H9 (cell line): ENCODE measurements at regions not wholly inside any gene's neighbourhood (a gene's known extent, or its start where the extent isn't known, plus 50 kb on each side); places are given as distances from the start of the nearest gene placed in this dataset.

Experiments
- DNase-seq: peaks from one replicate; pipeline ENCODE4 v3.0.0-alpha.2; 2017
- H2AFZ ChIP-seq: one replicate; pipeline ENCODE4 v1.6.1; 2013; ENCODE audit warnings: mild to moderate bottlenecking, low read length, control low read depth, moderate library complexity
- H2AK5ac ChIP-seq: 2 replicates; pipeline ENCODE4 v1.6.1; 2013; ENCODE audit warnings: low read length, control low read depth, mixed read lengths; ENCODE audit not compliant: insufficient read length
- H2BK120ac ChIP-seq: one replicate; pipeline ENCODE4 v1.6.1; 2013; ENCODE audit warnings: low read depth, mild to moderate bottlenecking, low read length, control low read depth, inconsistent platforms; ENCODE audit not compliant: poor library complexity, severe bottlenecking
- H2BK12ac ChIP-seq: 2 replicates; pipeline ENCODE4 v1.6.1; 2013; ENCODE audit warnings: low read length, control low read depth, mixed read lengths, low read depth; ENCODE audit not compliant: insufficient read length
- H2BK15ac ChIP-seq: 2 replicates; pipeline ENCODE4 v1.6.1; 2013; ENCODE audit warnings: low read depth, low read length, control low read depth
- H2BK20ac ChIP-seq: one replicate; pipeline ENCODE4 v1.6.1; 2013; ENCODE audit warnings: low read depth, mild to moderate bottlenecking, low read length, control low read depth, inconsistent platforms; ENCODE audit not compliant: poor library complexity, severe bottlenecking
- H2BK5ac ChIP-seq: 2 replicates; pipeline ENCODE4 v1.6.1; 2013; ENCODE audit warnings: low read length, control low read depth, mixed read lengths; ENCODE audit not compliant: insufficient read length
- H3K14ac ChIP-seq: 2 replicates; pipeline ENCODE4 v1.6.1; 2013; ENCODE audit warnings: low read length, control low read depth; ENCODE audit not compliant: insufficient read depth
- H3K18ac ChIP-seq: 2 replicates; pipeline ENCODE4 v1.6.1; 2013; ENCODE audit warnings: low read depth, mild to moderate bottlenecking, mixed read lengths, low read length, control low read depth; ENCODE audit not compliant: insufficient read length
- H3K23ac ChIP-seq: 2 replicates; pipeline ENCODE4 v1.6.1; 2013; ENCODE audit warnings: low read length, control low read depth, mixed read lengths, low read depth; ENCODE audit not compliant: insufficient read length
- H3K23me2 ChIP-seq: 2 replicates; pipeline ENCODE4 v1.6.1; 2013; ENCODE audit warnings: low read depth, mild to moderate bottlenecking, mixed read lengths, low read length, control low read depth; ENCODE audit not compliant: insufficient read length, poor library complexity, severe bottlenecking
- H3K27ac ChIP-seq: 2 replicates; pipeline ENCODE4 v1.5.1; 2013; ENCODE audit warnings: low read length, control low read depth, mixed read lengths, low read depth; ENCODE audit not compliant: insufficient read length
- H3K27me3 ChIP-seq: 2 replicates; pipeline ENCODE4 v1.6.1; 2013; ENCODE audit warnings: low read length, control low read depth, inconsistent platforms; ENCODE audit not compliant: insufficient read depth
- H3K4ac ChIP-seq: 2 replicates; pipeline ENCODE4 v1.6.1; 2013; ENCODE audit warnings: low read depth, mild to moderate bottlenecking, control low read depth, inconsistent platforms, low read length, moderate library complexity
- H3K4me1 ChIP-seq: 2 replicates; pipeline ENCODE4 v1.6.1; 2013; ENCODE audit warnings: low read length, control low read depth, inconsistent platforms; ENCODE audit not compliant: insufficient read depth
- H3K4me2 ChIP-seq: 2 replicates; pipeline ENCODE4 v1.6.1; 2013; ENCODE audit warnings: low read length, control low read depth, mixed read lengths; ENCODE audit not compliant: insufficient read length, insufficient read depth
- H3K56ac ChIP-seq: 2 replicates; pipeline ENCODE4 v1.6.1; 2013; ENCODE audit warnings: low read depth, mild to moderate bottlenecking, mixed read lengths, low read length, control low read depth; ENCODE audit not compliant: insufficient read length
- H3K79me1 ChIP-seq: 2 replicates; pipeline ENCODE4 v1.6.1; 2013; ENCODE audit warnings: low read depth, mild to moderate bottlenecking, moderate library complexity, low read length, control low read depth, inconsistent platforms; ENCODE audit not compliant: insufficient read depth, poor library complexity, severe bottlenecking
- H3K79me2 ChIP-seq: 2 replicates; pipeline ENCODE4 v1.6.1; 2013; ENCODE audit warnings: low read length, control low read depth, inconsistent platforms; ENCODE audit not compliant: insufficient read depth
- H3K9ac ChIP-seq: 2 replicates; pipeline ENCODE4 v1.6.1; 2013; ENCODE audit warnings: low read length, control low read depth, mixed read lengths; ENCODE audit not compliant: insufficient read length; ENCODE audit errors: extremely low read depth
- H3K9me3 ChIP-seq: one replicate; pipeline ENCODE4 v1.6.1; 2013; ENCODE audit warnings: low read depth, low read length, inconsistent platforms; ENCODE audit not compliant: control insufficient read depth
- H3T11ph ChIP-seq: one replicate; pipeline ENCODE4 v1.6.1; 2013; ENCODE audit warnings: mild to moderate bottlenecking, low read length, control low read depth, inconsistent platforms
- H4K20me1 ChIP-seq: one replicate; pipeline ENCODE4 v1.6.1; 2013; ENCODE audit not compliant: control insufficient read depth, insufficient read length, insufficient read depth
- H4K5ac ChIP-seq: 2 replicates; pipeline ENCODE4 v1.6.1; 2013; ENCODE audit warnings: low read depth, mild to moderate bottlenecking, mixed read lengths, low read length, control low read depth; ENCODE audit not compliant: insufficient read length
- H4K8ac ChIP-seq: replicated peaks from 2 replicates; pipeline ENCODE4 v1.6.1; 2013; ENCODE audit warnings: low read length, control low read depth, mixed read lengths, low read depth; ENCODE audit not compliant: insufficient read length
- H4K91ac ChIP-seq: 2 replicates; pipeline ENCODE4 v1.6.1; 2013; ENCODE audit warnings: low read depth, mild to moderate bottlenecking, moderate library complexity, mixed read lengths, low read length, control low read depth; ENCODE audit not compliant: insufficient read length
- H3K27ac Mint-ChIP-seq, 3 experiments: 2 replicates in 2 of 3; 3 replicates in 1 of 3; pipeline ENCODE4 v1.8.0; 2020 to 2021; ENCODE audit warnings: mixed read lengths in 3 of 3, mild to moderate bottlenecking in 1 of 3, moderate library complexity in 1 of 3
- H3K27me3 Mint-ChIP-seq: 2 replicates; pipeline ENCODE4 v1.8.0; 2021; ENCODE audit warnings: low read depth, mild to moderate bottlenecking, moderate library complexity, mixed read lengths
- H3K36me3 Mint-ChIP-seq, 3 experiments: 2 replicates in 2 of 3; 3 replicates in 1 of 3; pipeline ENCODE4 v1.8.0; 2020 to 2021; ENCODE audit warnings: low read depth in 3 of 3, mixed read lengths in 3 of 3; ENCODE audit not compliant: insufficient read depth in 1 of 3
- H3K4me1 Mint-ChIP-seq, 2 experiments: 2 replicates each; pipeline ENCODE4 v1.8.0; 2020; ENCODE audit warnings: mixed read lengths in 2 of 2
- H3K4me3 Mint-ChIP-seq, 2 experiments: 2 replicates in 1 of 2; 3 replicates in 1 of 2; pipeline ENCODE4 v1.8.0; 2020 to 2021; ENCODE audit warnings: mild to moderate bottlenecking in 2 of 2, mixed read lengths in 2 of 2, moderate library complexity in 1 of 2
- H3K9me3 Mint-ChIP-seq, 2 experiments: 2 replicates in 1 of 2; 3 replicates in 1 of 2; pipeline ENCODE4 v1.8.0; 2020; ENCODE audit warnings: mild to moderate bottlenecking in 2 of 2, mixed read lengths in 2 of 2, moderate library complexity in 1 of 2
- WGBS: extraction: QIAGEN DNeasy Blood & Tissue Kit; methylation state at CpG from one replicate; pipeline ENCODE4 v1.1.7; 2013; ENCODE audit warnings: missing lambda C conversion rate, low lambda C conversion rate, mixed read lengths; ENCODE audit not compliant: insufficient read length; ENCODE audit errors: extremely low coverage; 5-methylcytosine and 5-hydroxymethylcytosine counted together
- TF ChIP-seq, protein P1 (sequence below): fragments of 200-600 bp; sonication (generic); conservative IDR thresholded peaks from 3 replicates; pipeline ENCODE4 v1.8.0; 2021; ENCODE audit warnings: antibody characterized with exemption, mild to moderate bottlenecking

DNA sequence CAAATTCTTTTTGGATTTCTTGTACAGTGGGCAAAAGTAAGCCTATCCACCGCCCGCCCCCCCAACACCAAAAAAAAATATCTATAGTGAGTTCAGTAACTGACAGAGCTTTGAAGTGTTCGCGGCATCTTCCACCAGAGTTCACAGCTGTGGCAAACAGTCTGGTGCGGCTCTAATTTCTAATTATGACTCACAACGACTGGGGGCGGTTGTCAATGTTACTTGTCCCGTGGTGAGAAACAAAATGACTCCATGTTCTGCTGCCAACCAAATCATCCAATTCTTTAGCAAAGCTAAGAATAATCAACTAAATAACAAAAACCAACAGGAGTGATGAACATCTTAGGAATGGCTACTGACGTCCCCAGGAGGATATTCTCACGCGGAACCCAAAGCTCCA lies 392.5 kb upstream of the SALL3 start:
- Histone ChIP-seq H3K27ac (no peak overlapping the region), H4K20me1 (no peaks in the 10 kb centered on the region), H3K79me2 (no peaks in the 10 kb centered on the region), H2BK120ac (no peak overlapping the region), H3K23me2 (no peaks in the 10 kb centered on the region), H3K27me3 (no peaks in the 10 kb centered on the region), H2AK5ac (no peak overlapping the region), H2BK12ac (no peak overlapping the region), H3K4me1 (peaks cover 2% of the 10 kb centered on the region; the same call in 1 of the 2 replicates), H3T11ph (no peak overlapping the region), H3K9me3 (no peaks in the 10 kb centered on the region), H3K23ac (no peak overlapping the region), H4K8ac (no peak overlapping the region), H2AFZ (no peak overlapping the region), H2BK5ac (no peak overlapping the region), H3K9ac (no peak overlapping the region), H2BK15ac (no peak overlapping the region), H3K56ac (no peak overlapping the region), H4K91ac (no peak overlapping the region), H3K14ac (no peak overlapping the region), H3K4ac (no peak overlapping the region), H3K18ac (no peak overlapping the region), H3K79me1 (no peaks in the 10 kb centered on the region), H4K5ac (no peak overlapping the region), H2BK20ac (no peak overlapping the region), H3K4me2 (no peak overlapping the region)
- WGBS: no CpG with 5 or more reads among the region's 11 CpGs
- H3K27me3 Mint-ChIP-seq: peaks cover 5% of the 10 kb centered on the region
- peaks cover 3 to 4% of the 10 kb centered on the region in 2 experiments; a peak in 3 of 5 replicates for H3K9me3 Mint-ChIP-seq
- H3K36me3 Mint-ChIP-seq: peaks cover 0 to 4% (median 3%) of the 10 kb centered on the region in 3 experiments; a peak in 2 of 7 replicates
- H3K27ac Mint-ChIP-seq: no peak overlapping the region
- DNase-seq: no peak
- TF ChIP-seq, protein P1, sequence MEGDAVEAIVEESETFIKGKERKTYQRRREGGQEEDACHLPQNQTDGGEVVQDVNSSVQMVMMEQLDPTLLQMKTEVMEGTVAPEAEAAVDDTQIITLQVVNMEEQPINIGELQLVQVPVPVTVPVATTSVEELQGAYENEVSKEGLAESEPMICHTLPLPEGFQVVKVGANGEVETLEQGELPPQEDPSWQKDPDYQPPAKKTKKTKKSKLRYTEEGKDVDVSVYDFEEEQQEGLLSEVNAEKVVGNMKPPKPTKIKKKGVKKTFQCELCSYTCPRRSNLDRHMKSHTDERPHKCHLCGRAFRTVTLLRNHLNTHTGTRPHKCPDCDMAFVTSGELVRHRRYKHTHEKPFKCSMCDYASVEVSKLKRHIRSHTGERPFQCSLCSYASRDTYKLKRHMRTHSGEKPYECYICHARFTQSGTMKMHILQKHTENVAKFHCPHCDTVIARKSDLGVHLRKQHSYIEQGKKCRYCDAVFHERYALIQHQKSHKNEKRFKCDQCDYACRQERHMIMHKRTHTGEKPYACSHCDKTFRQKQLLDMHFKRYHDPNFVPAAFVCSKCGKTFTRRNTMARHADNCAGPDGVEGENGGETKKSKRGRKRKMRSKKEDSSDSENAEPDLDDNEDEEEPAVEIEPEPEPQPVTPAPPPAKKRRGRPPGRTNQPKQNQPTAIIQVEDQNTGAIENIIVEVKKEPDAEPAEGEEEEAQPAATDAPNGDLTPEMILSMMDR: no peak
- peaks cover 28 to 40% of the 10 kb centered on the region in 2 experiments for H3K4me1 Mint-ChIP-seq
- no peak overlapping the region for H3K4me3 Mint-ChIP-seq
